Peyer's patch (tissue), 4 donors: ENCODE measurements at regions not wholly inside any gene's neighbourhood (a gene's known extent, or its start where the extent isn't known, plus 50 kb on each side); places are given as distances from the start of the nearest gene placed in this dataset.

ENCODE experiments used
- DNase-seq, 3 donors: peaks; one replicate each; pipeline ENCODE4 v3.0.0-alpha.2; 2017 to 2019
- H3K27ac ChIP-seq, 4 donors: fragments of 200-600 bp; sonication (generic); one replicate each; pipeline ENCODE4 v1.5.1; 2016 to 2019
- H3K27me3 ChIP-seq, 2 donors: fragments of 200-600 bp; sonication (generic); one replicate each; pipeline ENCODE4 v1.5.1; 2019
- H3K36me3 ChIP-seq, 3 donors: fragments of 200-600 bp; sonication (generic); one replicate each; pipeline ENCODE4 v1.5.1; 2016 to 2019
- H3K4me1 ChIP-seq, 4 donors: fragments of 200-600 bp; sonication (generic); one replicate each; pipeline ENCODE4 v1.5.1; 2016 to 2019
- H3K4me3 ChIP-seq, 4 donors: fragments of 200-600 bp; sonication (generic); 1 replicate in 3 of 4; 2 replicates in 1 of 4; pipeline ENCODE4 v1.5.1; 2016 to 2019; ENCODE audit warnings: mild to moderate bottlenecking in 1 of 4
- H3K9me3 ChIP-seq, 4 donors: fragments of 200-600 bp; sonication (generic); one replicate each; pipeline ENCODE4 v1.5.1; 2016 to 2019; ENCODE audit warnings: mild to moderate bottlenecking in 1 of 4
- CTCF ChIP-seq, 6 experiments: fragments of 450-650 bp in 4 of 6; fragments of 200-600 bp in 2 of 6; sonication (generic) in 1 of 6; IDR thresholded peaks; one replicate each; pipeline ENCODE4 v1.5.1; 2017 to 2019; ENCODE audit warnings: antibody characterized with exemption in 6 of 6, mild to moderate bottlenecking in 3 of 6, moderate library complexity in 1 of 6
- POLR2A ChIP-seq, 2 donors: fragments of 450-650 bp; IDR thresholded peaks; one replicate each; pipeline ENCODE4 v1.5.1; 2017; ENCODE audit warnings: antibody characterized with exemption in 2 of 2, mild to moderate bottlenecking in 2 of 2, moderate library complexity in 2 of 2

- no peak overlapping the region for H3K27ac ChIP-seq
- DNase-seq = no peak
- H3K27me3 ChIP-seq = no peaks in the 10 kb centered on the region
- H3K36me3 ChIP-seq = no peaks in the 10 kb centered on the region
- H3K9me3 ChIP-seq = no peaks in the 10 kb centered on the region
- H3K4me3 ChIP-seq = no peak overlapping the region
- H3K4me1 ChIP-seq = no peaks in the 10 kb centered on the region
- TF ChIP-seq POLR2A (IDR thresholded peaks at IDR 0.05) (no peak), CTCF (IDR thresholded peaks at IDR 0.05) (no peak)
Measured at GRCh38 chr7:55657654-55658053, 85.4 kb upstream of the VOPP1 start.

GRCh38 chr7:55651057-55651456, 78.8 kb upstream of the VOPP1 start:
- no peak for DNase-seq
- Histone ChIP-seq H3K4me3 (no peak overlapping the region), H3K27ac (no peak overlapping the region), H3K36me3 (no peaks in the 10 kb centered on the region), H3K27me3 (no peaks in the 10 kb centered on the region), H3K4me1 (no peaks in the 10 kb centered on the region), H3K9me3 (no peaks in the 10 kb centered on the region)
- TF ChIP-seq POLR2A (IDR thresholded peaks at IDR 0.05) = no peak
- no peak for TF ChIP-seq CTCF (IDR thresholded peaks at IDR 0.05)

- DNase-seq = no peak
- Histone ChIP-seq H3K4me1 (no peaks in the 10 kb centered on the region), H3K4me3 (no peak overlapping the region), H3K36me3 (no peaks in the 10 kb centered on the region), H3K27me3 (no peaks in the 10 kb centered on the region), H3K9me3 (no peaks in the 10 kb centered on the region), H3K27ac (no peak overlapping the region)
- TF ChIP-seq POLR2A (IDR thresholded peaks at IDR 0.05) (no peak), CTCF (IDR thresholded peaks at IDR 0.05) (no peak)
Measured at GRCh38 chr7:55649238-55649637, 76.9 kb upstream of the VOPP1 start.

GRCh38 chr7:55644567-55644966, 72.3 kb upstream of the VOPP1 start:
- DNase-seq = no peak
- Histone ChIP-seq H3K27me3 (no peaks in the 10 kb centered on the region), H3K36me3 (no peaks in the 10 kb centered on the region), H3K4me3 (no peak overlapping the region), H3K4me1 (no peaks in the 10 kb centered on the region), H3K27ac (no peak overlapping the region), H3K9me3 (no peaks in the 10 kb centered on the region)
- no peak for TF ChIP-seq POLR2A (IDR thresholded peaks at IDR 0.05)
- TF ChIP-seq CTCF (IDR thresholded peaks at IDR 0.05) = no peak

GRCh38 chr7:55642266-55642665, 70.0 kb upstream of the VOPP1 start:
- no peak for DNase-seq
- Histone ChIP-seq H3K9me3 (no peaks in the 10 kb centered on the region), H3K27ac (no peak overlapping the region), H3K27me3 (no peaks in the 10 kb centered on the region), H3K4me3 (no peak overlapping the region), H3K36me3 (no peaks in the 10 kb centered on the region), H3K4me1 (no peaks in the 10 kb centered on the region)
- TF ChIP-seq POLR2A (IDR thresholded peaks at IDR 0.05) (no peak), CTCF (IDR thresholded peaks at IDR 0.05) (no peak)

GRCh38 chr7:55641811-55642210, 69.5 kb upstream of the VOPP1 start:
- DNase-seq = no peak
- Histone ChIP-seq H3K4me1 (no peaks in the 10 kb centered on the region), H3K27ac (no peak overlapping the region), H3K36me3 (no peaks in the 10 kb centered on the region), H3K4me3 (no peak overlapping the region), H3K27me3 (no peaks in the 10 kb centered on the region), H3K9me3 (no peaks in the 10 kb centered on the region)
- TF ChIP-seq CTCF (IDR thresholded peaks at IDR 0.05) = no peak
- no peak for TF ChIP-seq POLR2A (IDR thresholded peaks at IDR 0.05)
